Fibroblast of skin of right quadriceps (primary cell): ENCODE measurements at regions not wholly inside any gene's neighbourhood (a gene's known extent, or its start where the extent isn't known, plus 50 kb on each side); places are given as distances from the start of the nearest gene placed in this dataset.
"Not testable (repeated sequence)": the region's sequence is repeated elsewhere in the genome, so short reads cannot be mapped to it uniquely, and the experiment has no call there.

Experiments used
- DNase-seq: peaks from one replicate; pipeline ENCODE4 v3.0.0-alpha.2; 2013

- DNase-seq, result no peak
These were observed 408.0 kb downstream of the TMEM182 start for GRCh38 chr2:103169861-103170260.

- no peak for DNase-seq
These were observed 411.0 kb downstream of the TMEM182 start for GRCh38 chr2:103172821-103173220.

GRCh38 chr2:103174711-103175110 lies 412.9 kb downstream of the TMEM182 start:
- DNase-seq, result peak; percentile 13

GRCh38 chr2:103176294-103176915 lies 414.6 kb downstream of the TMEM182 start:
- no peak for DNase-seq

GRCh38 chr2:103179798-103180197 lies 418.0 kb downstream of the TMEM182 start:
- DNase-seq, result no peak

- DNase-seq, result no peak
These were observed 421.2 kb downstream of the TMEM182 start for GRCh38 chr2:103183061-103183460.

- no peak for DNase-seq
These were observed 435.0 kb downstream of the TMEM182 start for GRCh38 chr2:103196802-103197201.

- not testable (repeated sequence) for DNase-seq
These were observed 438.9 kb downstream of the TMEM182 start for GRCh38 chr2:103200774-103201173.

GRCh38 chr2:103208916-103209315 lies 447.1 kb downstream of the TMEM182 start:
- no peak for DNase-seq

- no peak for DNase-seq
These were observed 451.3 kb downstream of the TMEM182 start for GRCh38 chr2:103213028-103213542.

GRCh38 chr2:103218516-103218915 lies 456.7 kb downstream of the TMEM182 start:
- no peak for DNase-seq

GRCh38 chr2:103219398-103219797 lies 457.6 kb downstream of the TMEM182 start:
- DNase-seq, result no peak

GRCh38 chr2:103222969-103223368 lies 461.1 kb downstream of the TMEM182 start:
- no peak for DNase-seq

GRCh38 chr2:103230796-103231195 lies 469.0 kb downstream of the TMEM182 start:
- DNase-seq, result no peak

GRCh38 chr2:103232865-103233264 lies 471.0 kb downstream of the TMEM182 start:
- no peak for DNase-seq

GRCh38 chr2:103233691-103234090 lies 471.9 kb downstream of the TMEM182 start:
- DNase-seq, result no peak

- DNase-seq, result no peak
These were observed 473.5 kb downstream of the TMEM182 start for GRCh38 chr2:103235283-103235682.

GRCh38 chr2:103249462-103249861 lies 487.6 kb downstream of the TMEM182 start:
- no peak for DNase-seq

- DNase-seq, result no peak
These were observed 490.9 kb downstream of the TMEM182 start for GRCh38 chr2:103252781-103253180.

GRCh38 chr2:103254611-103255010 lies 492.8 kb downstream of the TMEM182 start:
- no peak for DNase-seq

GRCh38 chr2:103264058-103264768 lies 502.4 kb downstream of the TMEM182 start:
- no peak for DNase-seq

GRCh38 chr2:103265521-103265920 lies 503.7 kb downstream of the TMEM182 start:
- DNase-seq, result no peak

GRCh38 chr2:103268841-103269498 lies 507.1 kb downstream of the TMEM182 start:
- no peak for DNase-seq

GRCh38 chr2:103276869-103277268 lies 515.0 kb downstream of the TMEM182 start:
- no peak for DNase-seq
